Mononuclear cell (primary cell): ENCODE measurements at regions not wholly inside any gene's neighbourhood (a gene's known extent, or its start where the extent isn't known, plus 50 kb on each side); places are given as distances from the start of the nearest gene placed in this dataset.

Experiments used
- H3K27me3 ChIP-seq: 2 replicates; pipeline ENCODE4 v1.6.0; 2011; ENCODE audit warnings: low read length, control low read depth; ENCODE audit not compliant: insufficient read depth
- H3K4me1 ChIP-seq: 2 replicates; pipeline ENCODE4 v1.5.1; 2011; ENCODE audit warnings: mild to moderate bottlenecking, low read length, control low read depth; ENCODE audit not compliant: insufficient read depth
- H3K4me3 ChIP-seq: 2 replicates; pipeline ENCODE4 v1.5.1; 2011; ENCODE audit warnings: mild to moderate bottlenecking, low read length, moderate library complexity
- H3K9me3 ChIP-seq: 2 replicates; pipeline ENCODE4 v1.5.1; 2011; ENCODE audit warnings: low read depth, mild to moderate bottlenecking, control low read depth, low read length

DNA sequence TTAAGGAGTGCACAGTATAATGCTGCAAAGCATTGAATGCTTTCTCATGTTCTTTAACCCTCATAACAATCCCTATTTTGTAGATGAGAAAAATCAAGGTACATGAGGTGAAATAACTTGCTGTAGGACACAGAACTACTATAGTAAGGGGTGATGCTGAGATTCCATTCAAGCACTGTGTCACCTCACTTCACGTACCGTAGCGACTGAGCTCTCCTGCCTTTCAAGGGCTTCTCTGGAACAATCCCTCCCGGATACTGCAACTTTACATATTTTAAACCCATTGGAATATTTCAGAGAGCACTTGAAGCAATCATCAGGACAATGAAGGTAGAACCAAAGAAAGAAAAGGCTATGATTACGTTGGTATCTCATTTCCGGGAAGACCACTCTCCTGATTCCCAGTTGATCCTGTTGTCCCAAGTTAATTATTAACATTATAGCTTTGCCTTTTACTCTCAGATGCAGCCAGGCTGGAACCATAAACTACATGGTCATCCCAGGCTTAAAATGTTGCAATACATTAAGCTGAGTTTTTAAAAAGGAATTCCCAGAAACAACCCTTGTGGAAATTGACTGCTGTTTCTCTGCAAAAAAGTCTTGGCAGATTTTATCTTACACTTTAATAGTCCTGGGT is 252.2 kb upstream of the IGF1R start:
- no peak overlapping the region for H3K4me3 ChIP-seq
- H3K4me1 ChIP-seq, result no peaks in the 10 kb centered on the region
- H3K27me3 ChIP-seq, result no peaks in the 10 kb centered on the region
- H3K9me3 ChIP-seq, result no peaks in the 10 kb centered on the region

- H3K9me3 ChIP-seq, result no peaks in the 10 kb centered on the region
- H3K4me1 ChIP-seq, result no peaks in the 10 kb centered on the region
- H3K27me3 ChIP-seq, result no peaks in the 10 kb centered on the region
- no peak overlapping the region for H3K4me3 ChIP-seq
These were observed 250.9 kb upstream of the IGF1R start for GRCh38 chr15:98397419-98397818.

- H3K9me3 ChIP-seq, result no peaks in the 10 kb centered on the region
- H3K4me1 ChIP-seq, result no peaks in the 10 kb centered on the region
- no peaks in the 10 kb centered on the region for H3K27me3 ChIP-seq
- H3K4me3 ChIP-seq, result no peak overlapping the region
These were observed 250.3 kb upstream of the IGF1R start for GRCh38 chr15:98398056-98398455.

GRCh38 chr15:98398886-98399285 is 249.5 kb upstream of the IGF1R start:
- no peak overlapping the region for H3K4me3 ChIP-seq
- no peaks in the 10 kb centered on the region for H3K4me1 ChIP-seq
- no peaks in the 10 kb centered on the region for H3K9me3 ChIP-seq
- H3K27me3 ChIP-seq, result no peaks in the 10 kb centered on the region

DNA sequence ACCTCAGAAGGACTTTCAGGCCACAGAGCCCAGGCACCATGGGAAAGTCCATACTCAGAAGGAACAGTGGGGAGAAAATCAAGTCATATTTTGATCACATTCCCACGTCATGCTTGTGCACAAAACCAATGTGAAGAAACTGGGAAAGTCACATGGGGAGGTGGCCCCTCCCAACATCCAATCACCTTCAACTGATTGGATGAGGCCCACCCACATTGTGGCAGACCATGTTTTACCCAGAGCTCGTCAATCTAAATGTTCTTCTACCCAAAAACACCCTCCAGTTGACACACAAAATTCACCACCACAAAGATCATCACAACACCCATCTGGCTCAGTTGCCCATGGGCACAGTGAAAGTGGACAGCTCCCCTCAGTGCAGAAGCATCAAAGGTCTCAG is 248.2 kb upstream of the IGF1R start:
- Histone ChIP-seq H3K9me3 (no peaks in the 10 kb centered on the region), H3K27me3 (no peaks in the 10 kb centered on the region), H3K4me1 (no peaks in the 10 kb centered on the region), H3K4me3 (no peak overlapping the region)

DNA sequence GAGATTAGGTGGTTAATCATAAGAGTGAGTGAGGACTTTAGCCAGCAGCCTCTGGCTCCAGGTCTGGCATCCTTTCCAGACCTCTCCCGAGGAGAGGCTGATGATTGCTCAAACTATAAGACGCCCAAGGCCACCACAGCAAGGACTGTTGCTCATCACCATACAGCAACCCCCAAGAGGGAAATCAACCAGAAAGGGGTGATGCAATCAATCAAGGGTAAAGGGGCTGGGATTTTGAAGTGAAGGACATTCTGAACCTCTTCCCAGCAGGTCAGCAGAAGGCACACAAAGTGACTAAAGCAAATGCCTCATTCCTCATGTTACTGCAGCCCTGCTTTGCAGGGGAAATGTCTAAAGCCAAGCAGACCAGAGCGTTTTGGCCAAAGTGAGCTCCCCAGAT is 247.3 kb upstream of the IGF1R start:
- H3K9me3 ChIP-seq, result no peaks in the 10 kb centered on the region
- H3K27me3 ChIP-seq, result no peaks in the 10 kb centered on the region
- H3K4me3 ChIP-seq, result no peak overlapping the region
- no peaks in the 10 kb centered on the region for H3K4me1 ChIP-seq

DNA sequence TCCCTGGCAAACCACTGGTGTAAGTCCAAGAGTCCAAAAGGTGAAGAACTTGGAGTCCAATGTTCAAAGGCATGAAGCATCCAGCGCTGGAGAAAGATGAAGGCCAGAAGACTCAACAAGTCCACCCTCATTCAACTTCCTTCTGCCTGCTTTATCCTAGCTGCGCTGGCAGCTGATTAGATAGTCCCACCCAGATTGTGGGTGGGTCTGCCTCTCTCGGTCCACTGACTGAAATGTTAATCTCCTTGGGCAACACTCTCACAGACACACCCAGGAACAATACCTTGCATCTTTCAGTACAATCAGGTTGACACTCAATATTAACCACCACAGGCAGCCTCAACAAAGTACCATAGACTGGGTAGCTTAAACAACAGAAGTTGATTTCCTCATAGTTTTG is 245.9 kb upstream of the IGF1R start:
- Histone ChIP-seq H3K4me3 (no peak overlapping the region), H3K4me1 (no peaks in the 10 kb centered on the region), H3K27me3 (no peaks in the 10 kb centered on the region), H3K9me3 (no peaks in the 10 kb centered on the region)

- Histone ChIP-seq H3K27me3 (no peaks in the 10 kb centered on the region), H3K4me1 (no peaks in the 10 kb centered on the region), H3K9me3 (no peaks in the 10 kb centered on the region), H3K4me3 (no peak overlapping the region)
These were observed 245.2 kb upstream of the IGF1R start for GRCh38 chr15:98403169-98403568.

- no peaks in the 10 kb centered on the region for H3K4me1 ChIP-seq
- H3K9me3 ChIP-seq, result no peaks in the 10 kb centered on the region
- H3K4me3 ChIP-seq, result no peak overlapping the region
- H3K27me3 ChIP-seq, result no peaks in the 10 kb centered on the region
These were observed 244.8 kb upstream of the IGF1R start for GRCh38 chr15:98403569-98403968.

DNA sequence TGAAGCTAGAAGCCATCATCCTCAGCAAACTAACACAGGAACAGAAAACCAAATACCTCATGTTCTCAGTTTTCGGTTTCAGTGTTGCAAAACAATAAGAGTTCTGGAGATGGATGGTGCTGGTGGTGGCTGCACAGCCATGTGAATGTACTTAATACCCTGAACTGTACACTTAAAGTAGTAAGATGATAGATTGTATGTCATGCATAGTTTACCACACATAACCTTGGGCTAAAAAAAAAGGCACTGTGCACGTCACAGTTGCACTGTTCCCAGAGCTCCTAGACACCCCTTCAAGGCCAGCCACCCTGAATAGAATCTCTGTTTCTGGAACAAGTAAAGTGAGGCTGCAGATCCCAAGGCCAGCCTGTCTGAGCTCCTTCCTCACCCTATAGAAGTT is 243.3 kb upstream of the IGF1R start:
- Histone ChIP-seq H3K9me3 (no peaks in the 10 kb centered on the region), H3K27me3 (no peaks in the 10 kb centered on the region), H3K4me3 (no peak overlapping the region), H3K4me1 (no peaks in the 10 kb centered on the region)

- Histone ChIP-seq H3K9me3 (no peaks in the 10 kb centered on the region), H3K4me1 (no peaks in the 10 kb centered on the region), H3K4me3 (no peak overlapping the region), H3K27me3 (no peaks in the 10 kb centered on the region)
These were observed 240.1 kb upstream of the IGF1R start for GRCh38 chr15:98408231-98408630.

GRCh38 chr15:98410328-98410727 is 238.0 kb upstream of the IGF1R start:
- H3K4me1 ChIP-seq, result no peaks in the 10 kb centered on the region
- H3K9me3 ChIP-seq, result no peaks in the 10 kb centered on the region
- no peaks in the 10 kb centered on the region for H3K27me3 ChIP-seq
- no peak overlapping the region for H3K4me3 ChIP-seq

DNA sequence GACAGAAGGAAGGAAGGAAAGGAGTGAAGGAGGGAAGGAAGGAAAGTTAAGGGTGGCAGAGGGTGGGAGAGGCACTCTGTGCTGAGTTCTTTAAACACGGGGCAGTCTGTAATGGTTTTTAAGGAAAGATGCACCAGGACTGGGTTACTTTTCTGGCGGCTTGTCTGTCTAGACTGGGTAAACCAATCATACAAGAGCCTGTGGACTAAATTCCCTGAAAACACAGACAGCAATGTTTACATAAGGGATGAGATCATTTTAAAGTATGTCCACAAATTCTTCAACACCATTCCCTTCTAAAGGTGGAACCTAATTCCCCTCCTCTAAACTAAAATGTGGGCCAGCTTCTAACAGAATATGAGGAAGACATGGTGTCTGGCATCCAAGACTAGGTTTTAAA is 235.5 kb upstream of the IGF1R start:
- no peak overlapping the region for H3K4me3 ChIP-seq
- no peaks in the 10 kb centered on the region for H3K9me3 ChIP-seq
- H3K27me3 ChIP-seq, result no peaks in the 10 kb centered on the region
- H3K4me1 ChIP-seq, result no peaks in the 10 kb centered on the region

- Histone ChIP-seq H3K27me3 (no peaks in the 10 kb centered on the region), H3K4me1 (no peaks in the 10 kb centered on the region), H3K9me3 (no peaks in the 10 kb centered on the region), H3K4me3 (no peak overlapping the region)
These were observed 234.3 kb upstream of the IGF1R start for GRCh38 chr15:98413933-98414546.

DNA sequence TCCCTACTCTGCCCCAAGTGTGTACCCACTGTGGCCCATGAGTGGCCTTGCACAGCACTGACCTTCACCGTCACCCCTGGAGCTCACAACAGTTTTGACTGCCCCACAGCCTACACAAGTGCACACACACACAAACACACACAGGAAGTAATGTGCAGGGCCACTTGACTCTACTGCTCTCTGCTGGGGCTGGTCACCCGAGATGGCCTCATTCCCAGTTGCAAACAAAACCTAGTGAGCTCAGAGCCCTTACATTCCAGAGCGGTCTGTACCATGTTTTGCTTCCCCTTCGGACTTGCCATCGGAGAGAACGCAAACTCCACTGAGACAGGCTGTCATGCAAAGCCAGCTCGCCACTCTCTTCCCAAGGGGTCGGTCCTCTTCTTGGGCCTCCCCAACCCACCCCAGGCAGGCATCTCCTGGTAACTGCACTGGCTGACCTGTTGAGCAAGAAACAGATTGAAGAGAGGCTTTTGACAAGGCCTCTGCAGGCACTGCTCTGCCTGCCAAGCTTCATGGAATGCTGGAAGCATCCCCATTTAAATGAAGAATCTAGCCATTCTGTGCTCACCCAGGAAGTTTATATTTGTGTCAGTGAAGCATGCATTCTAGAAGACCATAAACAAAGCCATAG is 232.0 kb upstream of the IGF1R start:
- Histone ChIP-seq H3K9me3 (no peaks in the 10 kb centered on the region), H3K4me1 (peaks cover 2% of the 10 kb centered on the region), H3K27me3 (peaks cover 10% of the 10 kb centered on the region), H3K4me3 (no peak overlapping the region)

DNA sequence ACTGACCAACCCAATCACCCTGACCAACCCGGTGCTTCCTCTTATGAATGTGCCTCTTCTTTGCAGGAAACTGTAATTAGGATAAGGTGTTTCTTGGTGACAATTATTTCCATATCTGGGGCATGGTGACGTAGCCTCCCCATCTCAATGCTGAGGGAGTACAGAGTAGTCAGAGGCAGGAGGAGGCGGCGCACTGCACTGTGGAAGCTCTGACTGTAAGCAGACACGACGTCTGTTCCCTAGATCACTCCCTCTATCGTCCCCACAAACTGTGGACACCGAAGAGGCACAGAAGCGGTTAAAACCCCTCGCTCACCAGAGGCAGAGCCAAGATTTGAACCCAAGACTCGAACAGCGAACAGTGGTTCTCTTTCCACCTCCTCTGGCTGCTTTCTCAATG is 231.0 kb upstream of the IGF1R start:
- peaks cover 8% of the 10 kb centered on the region for H3K4me1 ChIP-seq
- no peaks in the 10 kb centered on the region for H3K9me3 ChIP-seq
- peaks cover 20% of the 10 kb centered on the region for H3K27me3 ChIP-seq
- no peak overlapping the region for H3K4me3 ChIP-seq
